Left lung (tissue), 4 donors: ENCODE measurements at regions not wholly inside any gene's neighbourhood (a gene's known extent, or its start where the extent isn't known, plus 50 kb on each side); places are given as distances from the start of the nearest gene placed in this dataset.

ENCODE experiments used
- ATAC-seq: fragments of 200-7000 bp; cut with Tn5 transposase; one replicate; pipeline ENCODE4 v1.9.1; 2020; ENCODE audit warnings: moderate library complexity
- DNase-seq, 4 donors: peaks; one replicate each; pipeline ENCODE4 v3.0.0-alpha.2; 2013 to 2020
- H3K27ac ChIP-seq, 2 donors: fragments of 200-600 bp; sonication (generic) in 1 of 2; one replicate each; pipeline versions ENCODE4 v1.5.0 to v1.8.0; 2020 to 2021
- H3K27me3 ChIP-seq, 2 donors: fragments of 200-600 bp; sonication (generic) in 1 of 2; one replicate each; pipeline versions ENCODE4 v1.5.0 to v1.8.0; 2020 to 2021
- H3K36me3 ChIP-seq, 2 donors: fragments of 200-600 bp; sonication (generic) in 1 of 2; one replicate each; pipeline versions ENCODE4 v1.5.0 to v1.8.0; 2020 to 2021
- H3K4me1 ChIP-seq, 2 donors: fragments of 200-600 bp; one replicate each; pipeline ENCODE4 v1.8.0; 2021
- H3K4me3 ChIP-seq, 2 donors: fragments of 200-600 bp; sonication (generic) in 1 of 2; one replicate each; pipeline versions ENCODE4 v1.5.0 to v1.8.0; 2020 to 2021; ENCODE audit warnings: mild to moderate bottlenecking in 1 of 2
- H3K9me3 ChIP-seq, 2 donors: fragments of 200-600 bp; sonication (generic) in 1 of 2; one replicate each; pipeline versions ENCODE4 v1.5.0 to v1.8.0; 2020 to 2021
- intact Hi-C, 2 donors: fragments of 100-400 bp; cut with DNase I; formaldehyde crosslinking; loops; one replicate each; pipeline versions ENCODE4 v1.11.2 to v1.14.2; 2022
- TF ChIP-seq, protein P1 (sequence below), 2 donors: fragments of 200-600 bp; sonication (generic) in 1 of 2; IDR thresholded peaks; one replicate each; pipeline versions ENCODE4 v1.5.0 to v1.8.0; 2021; ENCODE audit warnings: antibody characterized with exemption in 2 of 2
- donor health status: DM: no; HTN: yes; CAD: no.
- donor health status: DM: no; HTN: no; CAD: no.

DNA sequence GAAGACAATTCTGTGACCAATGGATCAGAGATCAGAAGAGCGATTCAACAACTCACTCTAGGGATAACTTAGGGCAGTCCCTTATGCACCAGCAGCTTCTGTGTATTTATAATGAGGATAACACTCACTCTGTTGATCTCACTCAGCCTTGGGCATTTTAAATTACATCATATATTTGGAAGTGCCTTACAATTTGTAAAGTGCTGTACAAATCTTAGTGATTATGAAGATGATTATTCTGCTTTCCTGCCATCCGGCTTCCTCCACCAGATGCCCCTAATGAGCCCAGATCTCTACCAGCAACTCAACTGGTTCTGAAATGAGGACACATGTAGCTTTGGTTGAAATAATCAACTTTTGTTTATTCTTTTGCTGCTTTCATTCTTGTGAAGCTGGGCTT, 105.3 kb downstream of the PCSK1 start:
- ATAC-seq = no peak

GRCh38 chr5:96326902-96327301, 106.1 kb downstream of the PCSK1 start:
- no peaks in the 10 kb centered on the region for H3K36me3 ChIP-seq
- intact Hi-C loops = no loop called here
- DNase-seq (no peak), ATAC-seq (no peak)
- TF ChIP-seq, protein P1, sequence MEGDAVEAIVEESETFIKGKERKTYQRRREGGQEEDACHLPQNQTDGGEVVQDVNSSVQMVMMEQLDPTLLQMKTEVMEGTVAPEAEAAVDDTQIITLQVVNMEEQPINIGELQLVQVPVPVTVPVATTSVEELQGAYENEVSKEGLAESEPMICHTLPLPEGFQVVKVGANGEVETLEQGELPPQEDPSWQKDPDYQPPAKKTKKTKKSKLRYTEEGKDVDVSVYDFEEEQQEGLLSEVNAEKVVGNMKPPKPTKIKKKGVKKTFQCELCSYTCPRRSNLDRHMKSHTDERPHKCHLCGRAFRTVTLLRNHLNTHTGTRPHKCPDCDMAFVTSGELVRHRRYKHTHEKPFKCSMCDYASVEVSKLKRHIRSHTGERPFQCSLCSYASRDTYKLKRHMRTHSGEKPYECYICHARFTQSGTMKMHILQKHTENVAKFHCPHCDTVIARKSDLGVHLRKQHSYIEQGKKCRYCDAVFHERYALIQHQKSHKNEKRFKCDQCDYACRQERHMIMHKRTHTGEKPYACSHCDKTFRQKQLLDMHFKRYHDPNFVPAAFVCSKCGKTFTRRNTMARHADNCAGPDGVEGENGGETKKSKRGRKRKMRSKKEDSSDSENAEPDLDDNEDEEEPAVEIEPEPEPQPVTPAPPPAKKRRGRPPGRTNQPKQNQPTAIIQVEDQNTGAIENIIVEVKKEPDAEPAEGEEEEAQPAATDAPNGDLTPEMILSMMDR (IDR thresholded peaks at IDR 0.05) = no peak
- H3K27ac ChIP-seq = no peak overlapping the region
- H3K4me3 ChIP-seq = no peak overlapping the region
- peaks cover 4 to 9% of the 10 kb centered on the region in 2 donors for H3K4me1 ChIP-seq
- no peaks in the 10 kb centered on the region for H3K27me3 ChIP-seq
- no peaks in the 10 kb centered on the region for H3K9me3 ChIP-seq

More for the DNA sequence above, 105.3 kb downstream of the PCSK1 start:
- Histone ChIP-seq H3K9me3 (no peaks in the 10 kb centered on the region), H3K27me3 (no peaks in the 10 kb centered on the region), H3K27ac (no peak overlapping the region), H3K4me1 (peaks cover 4 to 9% of the 10 kb centered on the region in 2 donors), H3K36me3 (no peaks in the 10 kb centered on the region), H3K4me3 (no peak overlapping the region)
- TF ChIP-seq, protein P1 (IDR thresholded peaks at IDR 0.05) = no peak
- intact Hi-C loops = no loop called here
- DNase-seq = no peak

- intact Hi-C loops = no loop called here
- H3K27ac ChIP-seq = no peak overlapping the region
Measured at GRCh38 chr5:96324708-96325107, 108.3 kb downstream of the PCSK1 start.

GRCh38 chr5:96322865-96323264, 110.2 kb downstream of the PCSK1 start:
- intact Hi-C loops = no loop called here
- no peaks in the 10 kb centered on the region for H3K9me3 ChIP-seq
- no peaks in the 10 kb centered on the region for H3K4me1 ChIP-seq
- H3K36me3 ChIP-seq = no peaks in the 10 kb centered on the region
- no peak overlapping the region for H3K27ac ChIP-seq
- no peak for ATAC-seq
- TF ChIP-seq, protein P1 (IDR thresholded peaks at IDR 0.05) = no peak
- no peak overlapping the region for H3K4me3 ChIP-seq
- no peaks in the 10 kb centered on the region for H3K27me3 ChIP-seq
- DNase-seq = no peak

More at GRCh38 chr5:96324708-96325107, 108.3 kb downstream of the PCSK1 start:
- Histone ChIP-seq H3K4me1 (no peaks in the 10 kb centered on the region), H3K4me3 (no peak overlapping the region), H3K27me3 (no peaks in the 10 kb centered on the region), H3K9me3 (no peaks in the 10 kb centered on the region), H3K36me3 (no peaks in the 10 kb centered on the region)
- no peak for DNase-seq
- TF ChIP-seq, protein P1 (IDR thresholded peaks at IDR 0.05) = no peak
- ATAC-seq = no peak

DNA sequence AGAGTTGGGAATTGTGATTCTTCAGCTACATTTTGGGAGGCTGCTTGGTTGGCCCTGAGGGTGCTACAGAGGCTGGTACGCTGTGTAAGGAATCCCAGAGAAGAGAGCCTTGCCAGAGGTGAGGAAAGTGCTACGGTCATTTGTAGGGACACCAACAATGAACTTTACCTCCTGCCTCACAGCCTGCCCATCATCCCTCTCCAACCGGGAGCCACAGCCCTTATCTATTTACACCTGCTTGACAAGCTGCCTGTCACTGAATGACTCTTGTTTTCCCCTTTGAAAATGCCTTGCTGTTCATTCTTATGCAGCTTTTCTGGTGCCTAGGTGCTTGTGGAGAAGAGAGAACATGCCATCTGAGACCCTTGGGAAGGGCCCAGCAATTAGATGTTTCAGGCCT, 110.8 kb downstream of the PCSK1 start:
- Histone ChIP-seq H3K27me3 (no peaks in the 10 kb centered on the region), H3K36me3 (no peaks in the 10 kb centered on the region), H3K4me1 (no peaks in the 10 kb centered on the region), H3K27ac (no peak overlapping the region), H3K4me3 (no peak overlapping the region), H3K9me3 (no peaks in the 10 kb centered on the region)
- ATAC-seq = no peak
- intact Hi-C loops = no loop called here
- TF ChIP-seq, protein P1 (IDR thresholded peaks at IDR 0.05) = no peak
- DNase-seq = no peak
